ENCODE measurements at regions not wholly inside any gene's neighbourhood (a gene's known extent, or its start where the extent isn't known, plus 50 kb on each side); places are given as distances from the start of the nearest gene placed in this dataset.
A peak's percentile ranks its signal among the peaks of the same experiment; 100 is the strongest.

GRCh38 chr6:50337532-50338122 is 287.9 kb upstream of the DEFB112 start:
- no peaks in the 10 kb centered on the region for H3K79me1 ChIP-seq (ENCODE audit: low read length)
- H3K56ac ChIP-seq (ENCODE audit: low read length) = no peak overlapping the region
- no peaks in the 10 kb centered on the region for H3K79me2 ChIP-seq (ENCODE audit: control insufficient read depth, insufficient read depth, low read length)
- no peak overlapping the region for H3K9ac ChIP-seq (ENCODE audit: low read length)
- no peak overlapping the region for H4K8ac ChIP-seq (ENCODE audit: low read depth, low read length)
- H3K4me3 ChIP-seq (ENCODE audit: low read length) = no peak overlapping the region
- no peak overlapping the region for H2AK5ac ChIP-seq (ENCODE audit: low read length)
- WGBS (ENCODE audit: extremely low coverage, insufficient coverage, low lambda C conversion rate) = no CpG with 5 or more reads among the region's 3 CpGs
- H3K23ac ChIP-seq (ENCODE audit: low read length) = no peak overlapping the region
- no peaks in the 10 kb centered on the region for H3K36me3 ChIP-seq (ENCODE audit: control insufficient read depth, insufficient read depth, low read length)
- H2BK15ac ChIP-seq (replicated peaks; ENCODE audit: low read depth) = no peak overlapping the region
- H3K27me3 ChIP-seq (ENCODE audit: insufficient read depth, low read length, poor library complexity) = no peaks in the 10 kb centered on the region
- H3K27ac ChIP-seq (ENCODE audit: low read depth, low read length) = no peak overlapping the region
- no peak overlapping the region for H2BK120ac ChIP-seq (ENCODE audit: low read depth, low read length)
- H3K4me2 ChIP-seq (ENCODE audit: low read length) = no peak overlapping the region
- H3K4ac ChIP-seq (ENCODE audit: low read depth, low read length) = no peak overlapping the region
- H3K18ac ChIP-seq (ENCODE audit: low read length) = no peak overlapping the region
- no peak overlapping the region for H4K5ac ChIP-seq (ENCODE audit: low read length)
- DNase-seq = no peak
- no peaks in the 10 kb centered on the region for H3K4me1 ChIP-seq (ENCODE audit: control insufficient read depth, low read depth, low read length)
- H2BK5ac ChIP-seq (ENCODE audit: low read length) = no peak overlapping the region

DNA sequence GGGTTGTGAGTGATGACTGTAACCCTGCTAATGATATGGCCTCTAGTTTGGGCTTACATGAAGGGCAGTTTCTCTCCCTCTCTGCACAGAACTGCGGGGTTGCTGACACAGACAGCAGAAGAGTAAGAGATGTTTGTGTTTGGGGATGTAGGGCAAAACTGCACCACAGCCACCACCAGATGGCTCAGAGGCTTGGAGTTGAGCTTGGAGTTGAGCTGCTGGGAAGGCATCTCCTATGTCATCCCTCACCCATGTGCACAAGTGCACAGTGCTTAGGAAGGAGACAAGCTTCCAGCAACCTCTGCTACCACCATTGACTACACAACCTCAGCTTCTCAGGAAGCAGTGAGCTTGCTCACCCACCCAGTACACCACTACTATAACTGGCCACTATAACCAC is 303.9 kb upstream of the DEFB112 start:
- H3K4me2 ChIP-seq (ENCODE audit: low read length) = no peak overlapping the region
- no CpG with 5 or more reads among the region's 1 CpG for WGBS (ENCODE audit: extremely low coverage, insufficient coverage, low lambda C conversion rate)
- no peak overlapping the region for H2BK5ac ChIP-seq (ENCODE audit: low read length)
- no peak overlapping the region for H3K9ac ChIP-seq (ENCODE audit: low read length)
- no peak overlapping the region for H3K4ac ChIP-seq (ENCODE audit: low read depth, low read length)
- peak; percentile 47 for DNase-seq
- H4K8ac ChIP-seq (ENCODE audit: low read depth, low read length) = no peak overlapping the region
- H3K23ac ChIP-seq (ENCODE audit: low read length) = no peak overlapping the region
- no peaks in the 10 kb centered on the region for H3K4me1 ChIP-seq (ENCODE audit: control insufficient read depth, low read depth, low read length)
- no peak overlapping the region for H3K27ac ChIP-seq (ENCODE audit: low read depth, low read length)
- H3K18ac ChIP-seq (ENCODE audit: low read length) = no peak overlapping the region
- H3K79me2 ChIP-seq (ENCODE audit: control insufficient read depth, insufficient read depth, low read length) = no peaks in the 10 kb centered on the region
- H3K79me1 ChIP-seq (ENCODE audit: low read length) = no peaks in the 10 kb centered on the region
- no peaks in the 10 kb centered on the region for H3K27me3 ChIP-seq (ENCODE audit: insufficient read depth, low read length, poor library complexity)
- no peak overlapping the region for H2BK120ac ChIP-seq (ENCODE audit: low read depth, low read length)
- H4K5ac ChIP-seq (ENCODE audit: low read length) = no peak overlapping the region
- H3K56ac ChIP-seq (ENCODE audit: low read length) = no peak overlapping the region
- no peak overlapping the region for H2BK15ac ChIP-seq (replicated peaks; ENCODE audit: low read depth)
- no peak overlapping the region for H2AK5ac ChIP-seq (ENCODE audit: low read length)
- H3K36me3 ChIP-seq (ENCODE audit: control insufficient read depth, insufficient read depth, low read length) = no peaks in the 10 kb centered on the region
- H3K4me3 ChIP-seq (ENCODE audit: low read length) = no peak overlapping the region

DNA sequence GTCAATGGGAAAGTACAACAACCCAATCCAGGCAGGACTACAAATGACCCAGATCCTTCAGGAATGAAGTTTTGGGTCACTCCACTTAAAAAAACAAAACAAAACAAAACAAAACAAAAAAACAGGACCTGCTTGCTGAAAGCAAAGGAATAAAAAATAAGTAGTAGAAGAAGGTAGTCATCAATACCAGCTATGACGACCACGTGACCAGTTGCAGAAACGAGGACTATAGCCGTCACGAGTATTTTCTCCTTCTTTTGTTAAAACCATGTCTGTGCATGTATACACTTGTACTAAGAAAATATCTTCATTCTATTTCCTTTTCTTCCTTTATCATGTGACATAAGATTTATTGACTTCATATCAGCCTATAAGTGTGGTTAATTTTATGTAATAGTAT is 308.4 kb upstream of the DEFB112 start:
- Histone ChIP-seq H2BK15ac (replicated peaks; ENCODE audit: low read depth) (no peak overlapping the region), H2BK5ac (ENCODE audit: low read length) (no peak overlapping the region), H3K27me3 (ENCODE audit: insufficient read depth, low read length, poor library complexity) (no peaks in the 10 kb centered on the region), H4K5ac (ENCODE audit: low read length) (no peak overlapping the region), H2AK5ac (ENCODE audit: low read length) (no peak overlapping the region), H3K4me2 (ENCODE audit: low read length) (no peak overlapping the region), H3K79me1 (ENCODE audit: low read length) (no peaks in the 10 kb centered on the region), H3K4me3 (ENCODE audit: low read length) (no peak overlapping the region), H3K18ac (ENCODE audit: low read length) (no peak overlapping the region), H3K56ac (ENCODE audit: low read length) (no peak overlapping the region), H3K79me2 (ENCODE audit: control insufficient read depth, insufficient read depth, low read length) (no peaks in the 10 kb centered on the region), H3K23ac (ENCODE audit: low read length) (no peak overlapping the region), H4K8ac (ENCODE audit: low read depth, low read length) (no peak overlapping the region), H3K4me1 (ENCODE audit: control insufficient read depth, low read depth, low read length) (no peaks in the 10 kb centered on the region), H2BK120ac (ENCODE audit: low read depth, low read length) (no peak overlapping the region), H3K4ac (ENCODE audit: low read depth, low read length) (no peak overlapping the region), H3K36me3 (ENCODE audit: control insufficient read depth, insufficient read depth, low read length) (no peaks in the 10 kb centered on the region), H3K27ac (ENCODE audit: low read depth, low read length) (no peak overlapping the region), H3K9ac (ENCODE audit: low read length) (no peak overlapping the region)
- no CpG with 5 or more reads among the region's 5 CpGs for WGBS (ENCODE audit: extremely low coverage, insufficient coverage, low lambda C conversion rate)
- no peak for DNase-seq

DNA sequence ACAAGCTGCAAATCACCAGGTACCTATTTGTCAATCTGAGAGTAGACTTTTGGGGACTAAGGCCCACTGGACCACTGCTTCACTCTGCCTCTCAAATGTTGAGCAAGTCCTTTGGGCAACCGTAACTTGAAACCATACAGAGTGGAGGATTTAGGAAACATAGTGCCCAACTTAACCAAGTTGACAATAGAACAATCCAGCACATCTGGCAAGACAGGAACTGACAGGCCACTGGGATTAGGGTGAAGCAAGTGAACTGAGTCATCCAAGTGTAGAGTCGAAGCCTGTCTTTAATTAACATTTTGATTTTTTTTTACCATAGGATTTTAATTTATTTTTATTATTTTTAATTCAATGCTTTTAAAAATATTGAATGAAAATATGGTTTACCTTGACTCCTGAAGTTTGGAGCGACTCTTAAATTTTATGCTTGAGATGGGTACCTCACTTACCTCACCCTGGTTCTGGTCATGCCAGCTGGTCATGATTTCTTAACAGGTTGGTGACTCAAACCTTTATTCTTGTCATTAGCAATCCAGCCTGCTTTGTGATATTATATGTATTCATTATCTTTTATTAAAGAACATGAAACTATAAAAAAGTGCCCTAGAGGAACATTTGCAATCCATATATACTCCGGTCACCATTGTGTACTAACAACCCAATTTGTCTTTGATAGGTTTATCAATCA is 312.1 kb upstream of the DEFB112 start:
- Histone ChIP-seq H3K9ac (ENCODE audit: low read length) (no peak overlapping the region), H2BK15ac (replicated peaks; ENCODE audit: low read depth) (no peak overlapping the region), H4K8ac (ENCODE audit: low read depth, low read length) (no peak overlapping the region), H3K23ac (ENCODE audit: low read length) (no peak overlapping the region), H2BK5ac (ENCODE audit: low read length) (no peak overlapping the region), H3K79me1 (ENCODE audit: low read length) (no peaks in the 10 kb centered on the region), H3K4me3 (ENCODE audit: low read length) (no peak overlapping the region), H3K56ac (ENCODE audit: low read length) (no peak overlapping the region), H2AK5ac (ENCODE audit: low read length) (no peak overlapping the region), H3K4ac (ENCODE audit: low read depth, low read length) (no peak overlapping the region), H3K79me2 (ENCODE audit: control insufficient read depth, insufficient read depth, low read length) (no peaks in the 10 kb centered on the region), H3K27ac (ENCODE audit: low read depth, low read length) (no peak overlapping the region), H2BK120ac (ENCODE audit: low read depth, low read length) (no peak overlapping the region), H3K36me3 (ENCODE audit: control insufficient read depth, insufficient read depth, low read length) (no peaks in the 10 kb centered on the region), H3K4me1 (ENCODE audit: control insufficient read depth, low read depth, low read length) (no peaks in the 10 kb centered on the region), H3K4me2 (ENCODE audit: low read length) (no peak overlapping the region), H3K18ac (ENCODE audit: low read length) (no peak overlapping the region), H4K5ac (ENCODE audit: low read length) (no peak overlapping the region), H3K27me3 (ENCODE audit: insufficient read depth, low read length, poor library complexity) (no peaks in the 10 kb centered on the region)
- no CpG with 5 or more reads among the region's 4 CpGs for WGBS (ENCODE audit: extremely low coverage, insufficient coverage, low lambda C conversion rate)
- DNase-seq = no peak

DNA sequence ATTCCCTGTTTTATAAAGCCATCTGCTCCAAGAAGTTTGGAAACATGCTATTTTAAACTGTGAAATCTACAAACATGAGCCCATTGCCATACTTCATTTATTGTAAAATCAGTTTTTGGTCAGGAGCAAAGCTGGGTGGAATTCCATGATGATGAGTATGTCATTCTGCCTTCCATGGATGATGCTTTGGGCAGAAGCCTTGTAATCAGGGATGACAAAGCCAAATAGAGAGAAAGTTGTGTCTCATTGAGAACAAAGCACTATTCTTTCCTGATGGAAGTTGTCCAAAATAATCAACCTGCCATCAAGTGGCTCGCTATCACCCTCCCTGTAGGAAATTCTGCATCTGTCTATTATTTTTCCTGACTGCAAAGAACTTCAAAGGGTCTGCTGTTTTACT is 313.0 kb upstream of the DEFB112 start:
- no peaks in the 10 kb centered on the region for H3K79me2 ChIP-seq (ENCODE audit: control insufficient read depth, insufficient read depth, low read length)
- no peak overlapping the region for H3K4me2 ChIP-seq (ENCODE audit: low read length)
- no peaks in the 10 kb centered on the region for H3K36me3 ChIP-seq (ENCODE audit: control insufficient read depth, insufficient read depth, low read length)
- no peak overlapping the region for H3K56ac ChIP-seq (ENCODE audit: low read length)
- H3K23ac ChIP-seq (ENCODE audit: low read length) = no peak overlapping the region
- H3K79me1 ChIP-seq (ENCODE audit: low read length) = no peaks in the 10 kb centered on the region
- H3K9ac ChIP-seq (ENCODE audit: low read length) = no peak overlapping the region
- WGBS (ENCODE audit: extremely low coverage, insufficient coverage, low lambda C conversion rate) = no CpG with 5 or more reads among the region's 1 CpG
- H3K4me1 ChIP-seq (ENCODE audit: control insufficient read depth, low read depth, low read length) = no peaks in the 10 kb centered on the region
- no peak overlapping the region for H4K5ac ChIP-seq (ENCODE audit: low read length)
- H3K4me3 ChIP-seq (ENCODE audit: low read length) = no peak overlapping the region
- H2AK5ac ChIP-seq (ENCODE audit: low read length) = no peak overlapping the region
- no peak overlapping the region for H3K27ac ChIP-seq (ENCODE audit: low read depth, low read length)
- H2BK15ac ChIP-seq (replicated peaks; ENCODE audit: low read depth) = no peak overlapping the region
- H3K27me3 ChIP-seq (ENCODE audit: insufficient read depth, low read length, poor library complexity) = no peaks in the 10 kb centered on the region
- H2BK120ac ChIP-seq (ENCODE audit: low read depth, low read length) = no peak overlapping the region
- DNase-seq = no peak
- no peak overlapping the region for H3K4ac ChIP-seq (ENCODE audit: low read depth, low read length)
- H3K18ac ChIP-seq (ENCODE audit: low read length) = no peak overlapping the region
- no peak overlapping the region for H2BK5ac ChIP-seq (ENCODE audit: low read length)
- H4K8ac ChIP-seq (ENCODE audit: low read depth, low read length) = no peak overlapping the region

- no peak for DNase-seq
- Histone ChIP-seq H3K4me1 (ENCODE audit: control insufficient read depth, low read depth, low read length) (no peaks in the 10 kb centered on the region), H3K4me2 (ENCODE audit: low read length) (no peak overlapping the region), H4K5ac (ENCODE audit: low read length) (no peak overlapping the region), H3K56ac (ENCODE audit: low read length) (no peak overlapping the region), H3K27me3 (ENCODE audit: insufficient read depth, low read length, poor library complexity) (no peaks in the 10 kb centered on the region), H3K36me3 (ENCODE audit: control insufficient read depth, insufficient read depth, low read length) (no peaks in the 10 kb centered on the region), H3K9ac (ENCODE audit: low read length) (no peak overlapping the region), H3K27ac (ENCODE audit: low read depth, low read length) (no peak overlapping the region), H2BK5ac (ENCODE audit: low read length) (no peak overlapping the region), H2AK5ac (ENCODE audit: low read length) (no peak overlapping the region), H4K8ac (ENCODE audit: low read depth, low read length) (no peak overlapping the region), H3K79me2 (ENCODE audit: control insufficient read depth, insufficient read depth, low read length) (no peaks in the 10 kb centered on the region), H2BK15ac (replicated peaks; ENCODE audit: low read depth) (no peak overlapping the region), H2BK120ac (ENCODE audit: low read depth, low read length) (no peak overlapping the region), H3K4ac (ENCODE audit: low read depth, low read length) (no peak overlapping the region), H3K18ac (ENCODE audit: low read length) (no peak overlapping the region), H3K4me3 (ENCODE audit: low read length) (no peak overlapping the region), H3K23ac (ENCODE audit: low read length) (no peak overlapping the region), H3K79me1 (ENCODE audit: low read length) (no peaks in the 10 kb centered on the region)
These were observed 320.3 kb upstream of the DEFB112 start for GRCh38 chr6:50369996-50370395.

Data from mesendoderm (in vitro differentiated cells).